IPS-15b (cell line): ENCODE measurements at regions not wholly inside any gene's neighbourhood (a gene's known extent, or its start where the extent isn't known, plus 50 kb on each side); places are given as distances from the start of the nearest gene placed in this dataset.

ENCODE experiments used
- H3K27me3 ChIP-seq: one replicate; pipeline ENCODE4 v1.6.1; 2013; ENCODE audit warnings: low read length; ENCODE audit not compliant: control insufficient read depth, insufficient read depth
- H3K36me3 ChIP-seq: one replicate; pipeline ENCODE4 v1.6.1; 2013; ENCODE audit warnings: low read length; ENCODE audit not compliant: control insufficient read depth, insufficient read depth
- H3K4me1 ChIP-seq: one replicate; pipeline ENCODE4 v1.6.1; 2013; ENCODE audit warnings: mild to moderate bottlenecking, low read length; ENCODE audit not compliant: control insufficient read depth, insufficient read depth
- H3K4me3 ChIP-seq: one replicate; pipeline ENCODE4 v1.5.1; 2013; ENCODE audit warnings: low read depth, low read length
- H3K9ac ChIP-seq: one replicate; pipeline ENCODE4 v1.6.1; 2013; ENCODE audit warnings: low read depth, mild to moderate bottlenecking, low read length
- H3K9me3 ChIP-seq: one replicate; pipeline ENCODE4 v1.6.1; 2013; ENCODE audit warnings: mild to moderate bottlenecking, low read length; ENCODE audit not compliant: control insufficient read depth, insufficient read depth

DNA sequence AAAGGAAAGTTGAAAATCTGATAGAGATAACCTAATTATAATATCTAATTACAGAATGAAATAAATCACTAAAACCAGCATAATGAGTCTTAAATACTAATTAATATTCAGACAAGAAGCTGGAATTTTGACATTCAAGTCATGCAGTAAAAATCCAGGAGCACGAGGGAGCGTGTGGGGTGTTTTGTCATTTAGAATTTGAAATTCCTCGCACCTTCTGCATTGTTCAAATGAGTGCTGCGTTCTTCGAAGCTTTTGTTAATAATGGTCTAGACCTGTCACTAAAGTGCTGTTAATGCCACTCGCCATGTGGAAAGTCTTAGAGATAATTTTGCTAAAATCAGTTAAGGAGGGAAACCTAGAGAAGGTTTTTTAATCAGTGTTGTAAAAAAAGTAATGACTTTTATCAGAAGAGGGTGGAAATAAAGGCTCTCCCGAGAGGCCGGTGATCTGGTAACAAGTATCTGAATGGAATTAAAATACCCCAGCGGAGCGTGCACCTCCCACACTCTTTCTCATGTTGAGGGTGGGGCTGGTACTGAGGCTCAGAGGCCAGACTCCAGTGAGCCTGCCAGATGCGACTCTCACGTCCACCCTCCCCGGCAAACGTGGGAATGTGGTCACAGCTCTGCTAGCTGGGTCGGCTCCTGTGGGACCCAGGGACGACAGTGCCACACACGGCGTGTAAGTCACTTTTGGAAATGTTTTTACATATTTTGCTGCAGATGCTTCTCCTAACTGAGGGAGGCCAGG lies 69.4 kb upstream of the MYT1L start:
- no peaks in the 10 kb centered on the region for H3K27me3 ChIP-seq
- no peaks in the 10 kb centered on the region for H3K36me3 ChIP-seq
- no peaks in the 10 kb centered on the region for H3K9me3 ChIP-seq
- H3K4me3 ChIP-seq = no peak overlapping the region
- H3K9ac ChIP-seq = no peak overlapping the region
- no peaks in the 10 kb centered on the region for H3K4me1 ChIP-seq

DNA sequence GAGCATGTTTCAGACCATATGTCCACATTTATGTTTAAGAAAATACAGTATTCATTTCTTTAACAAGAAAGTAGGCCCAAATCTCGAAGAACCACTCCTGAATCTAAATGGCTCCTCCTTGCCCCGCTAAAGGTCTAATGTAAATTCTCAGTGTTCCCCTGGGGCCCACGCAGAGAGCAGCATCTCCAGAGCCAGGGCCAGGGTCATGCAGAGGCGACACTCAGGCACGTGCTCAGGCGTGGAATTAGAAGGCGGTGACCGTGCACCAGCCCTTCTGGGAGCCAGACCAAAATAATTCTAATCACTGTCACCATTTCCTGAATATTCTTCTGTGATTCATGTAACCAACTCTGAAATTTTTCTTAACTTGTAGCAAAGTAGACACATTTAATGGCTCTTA lies 68.3 kb upstream of the MYT1L start:
- no peaks in the 10 kb centered on the region for H3K27me3 ChIP-seq
- H3K9ac ChIP-seq = no peak overlapping the region
- no peaks in the 10 kb centered on the region for H3K36me3 ChIP-seq
- no peaks in the 10 kb centered on the region for H3K4me1 ChIP-seq
- no peak overlapping the region for H3K4me3 ChIP-seq
- no peaks in the 10 kb centered on the region for H3K9me3 ChIP-seq

DNA sequence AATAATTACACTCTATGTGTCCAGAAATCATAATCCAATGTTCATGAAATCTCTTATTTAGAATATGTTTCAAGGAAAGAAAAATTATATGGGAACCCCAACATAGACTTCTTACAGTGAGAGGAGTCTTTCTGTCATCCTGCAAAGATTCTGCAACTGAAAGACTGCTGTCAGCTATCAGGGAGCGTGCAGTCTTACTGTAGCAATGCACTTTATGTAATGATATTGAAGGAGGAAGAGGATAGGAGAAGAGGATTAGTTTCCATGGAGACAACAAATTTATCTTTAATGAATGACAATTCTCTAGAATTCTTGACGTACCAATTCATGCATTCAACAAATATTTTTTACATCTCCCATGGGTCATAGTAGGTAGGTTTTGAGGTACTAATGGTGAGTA lies 61.3 kb upstream of the MYT1L start:
- H3K9me3 ChIP-seq = peaks cover 5% of the 10 kb centered on the region
- H3K4me3 ChIP-seq = no peak overlapping the region
- no peaks in the 10 kb centered on the region for H3K4me1 ChIP-seq
- H3K9ac ChIP-seq = no peak overlapping the region
- H3K27me3 ChIP-seq = no peaks in the 10 kb centered on the region
- no peaks in the 10 kb centered on the region for H3K36me3 ChIP-seq

DNA sequence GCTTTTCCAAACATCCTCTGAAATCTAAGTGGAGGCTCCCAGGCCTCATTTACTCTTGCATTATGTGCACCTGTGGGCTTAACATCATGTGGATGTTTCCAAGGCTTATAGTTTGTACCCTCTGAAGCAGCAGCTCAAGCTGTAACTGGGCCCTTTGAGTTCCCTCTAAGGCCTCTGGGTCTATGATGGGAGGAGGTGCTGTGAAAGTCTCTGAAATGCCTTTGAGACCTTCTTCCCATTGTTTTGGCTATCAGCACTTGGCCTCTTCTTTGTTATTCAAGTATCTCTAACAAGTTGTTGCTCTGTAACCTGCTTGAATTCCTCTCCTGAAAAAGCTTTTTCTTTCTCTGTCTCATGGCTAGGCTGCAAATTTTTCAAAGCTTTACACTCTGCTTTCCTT lies 58.1 kb upstream of the MYT1L start:
- H3K4me3 ChIP-seq = no peak overlapping the region
- no peak overlapping the region for H3K9ac ChIP-seq

More for the DNA sequence above, 58.1 kb upstream of the MYT1L start:
- peaks cover 5% of the 10 kb centered on the region for H3K9me3 ChIP-seq
- no peaks in the 10 kb centered on the region for H3K36me3 ChIP-seq
- no peaks in the 10 kb centered on the region for H3K27me3 ChIP-seq
- H3K4me1 ChIP-seq = no peaks in the 10 kb centered on the region
